ENCODE measurements at regions not wholly inside any gene's neighbourhood (a gene's known extent, or its start where the extent isn't known, plus 50 kb on each side); places are given as distances from the start of the nearest gene placed in this dataset.
"Not testable (repeated sequence)": the region's sequence is repeated elsewhere in the genome, so short reads cannot be mapped to it uniquely, and the experiment has no call there.

GRCh38 chr5:12661617-12662370 lies 757.5 kb upstream of the CTNND2 start:
- DNase-seq: no peak

GRCh38 chr5:12660279-12661107 lies 756.2 kb upstream of the CTNND2 start:
- not testable (repeated sequence) for DNase-seq

- DNase-seq: no peak
Observed at GRCh38 chr5:12659686-12660085, 755.4 kb upstream of the CTNND2 start.

- DNase-seq: no peak
Observed at GRCh38 chr5:12658871-12659446, 754.7 kb upstream of the CTNND2 start.

GRCh38 chr5:12657914-12658474 lies 753.7 kb upstream of the CTNND2 start:
- DNase-seq: not testable (repeated sequence)

GRCh38 chr5:12655675-12656074 lies 751.4 kb upstream of the CTNND2 start:
- no peak for DNase-seq

GRCh38 chr5:12652201-12652600 lies 748.0 kb upstream of the CTNND2 start:
- DNase-seq: no peak

- no peak for DNase-seq
Observed at GRCh38 chr5:12648558-12648957, 744.3 kb upstream of the CTNND2 start.

- DNase-seq: no peak
Observed at GRCh38 chr5:12647613-12648012, 743.4 kb upstream of the CTNND2 start.

GRCh38 chr5:12645582-12645981 lies 741.3 kb upstream of the CTNND2 start:
- no peak for DNase-seq

GRCh38 chr5:12636209-12636608 lies 732.0 kb upstream of the CTNND2 start:
- DNase-seq: no peak

GRCh38 chr5:12626556-12626955 lies 722.3 kb upstream of the CTNND2 start:
- DNase-seq: no peak

- DNase-seq: no peak
Observed at GRCh38 chr5:12625667-12626263, 721.5 kb upstream of the CTNND2 start.

GRCh38 chr5:12624776-12625560 lies 720.7 kb upstream of the CTNND2 start:
- DNase-seq: no peak

- DNase-seq: no peak
Observed at GRCh38 chr5:12623408-12623807, 719.2 kb upstream of the CTNND2 start.

GRCh38 chr5:12616093-12616492 lies 711.8 kb upstream of the CTNND2 start:
- no peak for DNase-seq

- no peak for DNase-seq
Observed at GRCh38 chr5:12615141-12615820, 711.0 kb upstream of the CTNND2 start.

- no peak for DNase-seq
Observed at GRCh38 chr5:12614608-12615007, 710.4 kb upstream of the CTNND2 start.

- DNase-seq: no peak
Observed at GRCh38 chr5:12611132-12611531, 706.9 kb upstream of the CTNND2 start.

- not testable (repeated sequence) for DNase-seq
Observed at GRCh38 chr5:12607817-12608216, 703.6 kb upstream of the CTNND2 start.

Measured in anterior cingulate cortex (tissue), 58 donors.